HEK293T (cell line): ENCODE measurements at regions not wholly inside any gene's neighbourhood (a gene's known extent, or its start where the extent isn't known, plus 50 kb on each side); places are given as distances from the start of the nearest gene placed in this dataset.

ENCODE experiments used
- CTCF ChIA-PET: fragments of 350-600 bp; formaldehyde crosslinking; extraction: SDS; loops from one replicate; lab custom pipeline; 2021; ENCODE audit warnings: antibody characterized with exemption, inconsistent platforms; lab: Yijun Ruan, JAX
- POLR2A ChIA-PET: fragments of 350-600 bp; formaldehyde crosslinking; extraction: SDS; loops from one replicate; lab custom pipeline; 2020; ENCODE audit warnings: antibody characterized with exemption, inconsistent platforms; lab: Yijun Ruan, JAX
- DNase-seq: peaks from one replicate; pipeline ENCODE4 v3.0.0; 2012; ENCODE audit warnings: mixed read lengths; ENCODE audit errors: extremely low spot score
- ARNT ChIP-seq: fragments of 450-650 bp; IDR thresholded peaks from 2 replicates; pipeline ENCODE4 v1.6.1; 2017; ENCODE audit warnings: mild to moderate bottlenecking
- BHLHE40 ChIP-seq: fragments of 450-650 bp; IDR thresholded peaks from 2 replicates; pipeline ENCODE4 v1.6.1; 2016; ENCODE audit warnings: mild to moderate bottlenecking, moderate library complexity, borderline replicate concordance
- CTBP1 ChIP-seq: fragments of 450-650 bp; IDR thresholded peaks from 2 replicates; pipeline ENCODE4 v1.6.1; 2016; ENCODE audit warnings: borderline replicate concordance
- ELF4 ChIP-seq: fragments of 450-650 bp; IDR thresholded peaks from 2 replicates; pipeline ENCODE4 v1.6.1; 2017; ENCODE audit warnings: antibody characterized with exemption
- FOXA1 ChIP-seq: fragments of 450-650 bp; IDR thresholded peaks from 2 replicates; pipeline ENCODE4 v1.6.1; 2016; ENCODE audit warnings: mild to moderate bottlenecking
- FOXK2 ChIP-seq: fragments of 450-650 bp; IDR thresholded peaks from 2 replicates; pipeline ENCODE4 v1.6.1; 2016; ENCODE audit warnings: mild to moderate bottlenecking
- FOXM1 ChIP-seq: fragments of 450-650 bp; IDR thresholded peaks from 2 replicates; pipeline ENCODE4 v1.6.1; 2017; ENCODE audit warnings: mild to moderate bottlenecking, borderline replicate concordance
- HDGF ChIP-seq: fragments of 450-650 bp; IDR thresholded peaks from 2 replicates; pipeline ENCODE4 v1.6.1; 2017; ENCODE audit warnings: antibody characterized with exemption, borderline replicate concordance
- L3MBTL2 ChIP-seq: fragments of 450-650 bp; conservative IDR thresholded peaks from 2 replicates; pipeline ENCODE4 v1.6.1; 2016; ENCODE audit warnings: mild to moderate bottlenecking
- LEF1 ChIP-seq: fragments of 450-650 bp; IDR thresholded peaks from 2 replicates; pipeline ENCODE4 v1.6.1; 2017; ENCODE audit warnings: mild to moderate bottlenecking, borderline replicate concordance
- NFRKB ChIP-seq: fragments of 450-650 bp; IDR thresholded peaks from 2 replicates; pipeline ENCODE4 v1.6.1; 2016; ENCODE audit warnings: mild to moderate bottlenecking, moderate library complexity
- SP1 ChIP-seq: fragments of 450-650 bp; IDR thresholded peaks from 2 replicates; pipeline ENCODE4 v1.6.1; 2017
- SUZ12 ChIP-seq: fragments of 450-650 bp; IDR thresholded peaks from 2 replicates; pipeline ENCODE4 v1.6.1; 2016; ENCODE audit warnings: mild to moderate bottlenecking
- TARDBP ChIP-seq: fragments of 450-650 bp; IDR thresholded peaks from 2 replicates; pipeline ENCODE4 v1.6.1; 2016
- ZNF384 ChIP-seq: fragments of 450-650 bp; IDR thresholded peaks from 2 replicates; pipeline ENCODE4 v1.6.1; 2016
- TF ChIP-seq, protein P1 (sequence below): fragments of 450-650 bp; IDR thresholded peaks from 2 replicates; pipeline ENCODE4 v1.6.1; 2016

GRCh38 chr1:226486161-226486560 is 62.4 kb upstream of the STUM start:
- CTCF ChIA-PET: no interaction called here

GRCh38 chr1:226487921-226488320 is 60.6 kb upstream of the STUM start:
- ChIA-PET CTCF (no interaction called here), POLR2A (no interaction called here)
- no peak for TF ChIP-seq FOXK2
- TF ChIP-seq SUZ12: no peak
- DNase-seq: no peak

More at GRCh38 chr1:226486161-226486560, 62.4 kb upstream of the STUM start:
- TF ChIP-seq ARNT (no peak), FOXA1 (no peak), NFRKB (no peak), FOXM1 (no peak), SUZ12 (no peak), SP1 (no peak), L3MBTL2 (no peak), TARDBP (no peak), LEF1 (no peak), BHLHE40 (no peak), ELF4 (no peak), ZNF384 (no peak)
- TF ChIP-seq, protein P1, sequence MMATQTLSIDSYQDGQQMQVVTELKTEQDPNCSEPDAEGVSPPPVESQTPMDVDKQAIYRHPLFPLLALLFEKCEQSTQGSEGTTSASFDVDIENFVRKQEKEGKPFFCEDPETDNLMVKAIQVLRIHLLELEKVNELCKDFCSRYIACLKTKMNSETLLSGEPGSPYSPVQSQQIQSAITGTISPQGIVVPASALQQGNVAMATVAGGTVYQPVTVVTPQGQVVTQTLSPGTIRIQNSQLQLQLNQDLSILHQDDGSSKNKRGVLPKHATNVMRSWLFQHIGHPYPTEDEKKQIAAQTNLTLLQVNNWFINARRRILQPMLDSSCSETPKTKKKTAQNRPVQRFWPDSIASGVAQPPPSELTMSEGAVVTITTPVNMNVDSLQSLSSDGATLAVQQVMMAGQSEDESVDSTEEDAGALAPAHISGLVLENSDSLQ: no peak
- POLR2A ChIA-PET: no interaction called here
- no peak for DNase-seq

DNA sequence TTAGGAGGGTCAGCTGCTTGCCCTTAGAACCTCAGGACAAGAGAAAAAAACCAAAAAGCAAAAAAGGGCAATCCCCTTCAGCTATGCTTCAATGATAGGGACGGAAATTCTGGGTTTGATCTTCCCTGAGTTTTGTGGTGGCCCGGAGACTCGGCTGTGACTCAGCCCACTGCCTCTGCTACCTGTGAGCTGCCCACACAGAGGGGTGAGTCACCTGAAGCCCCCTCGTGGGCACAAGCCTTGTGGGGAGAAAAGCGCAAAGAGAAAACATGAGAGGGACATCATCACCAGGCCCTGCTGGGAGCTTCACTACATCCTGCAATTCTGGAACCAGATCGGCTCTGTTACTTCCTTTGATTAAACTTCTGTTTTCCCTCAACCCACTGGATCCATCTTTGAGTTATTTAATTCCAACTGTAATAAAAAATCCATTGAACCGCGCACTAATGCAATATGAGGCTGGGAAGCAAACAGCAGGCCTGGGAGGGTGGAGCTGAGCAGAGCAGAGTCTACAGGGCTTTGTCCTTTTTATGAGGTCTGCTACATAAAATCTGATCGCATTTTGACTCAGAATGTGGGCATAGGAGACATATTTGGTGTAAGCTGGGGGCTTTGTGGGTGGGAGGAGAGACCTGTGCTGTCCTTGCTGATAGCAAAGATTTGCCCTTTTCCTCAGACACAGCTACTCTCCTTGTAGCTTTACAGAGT is 58.7 kb upstream of the STUM start:
- POLR2A ChIA-PET: no interaction called here

GRCh38 chr1:226490426-226490809 is 58.1 kb upstream of the STUM start:
- DNase-seq: no peak
- ChIA-PET POLR2A (no interaction called here), CTCF (interaction anchor here (0.7 to 1.4 kb wide), 3 partner anchors 15 to 65 kb away, joined by 3 to 5 read pairs (median 4); no protein-coding TSS in a partner anchor)

More for the DNA sequence above, 58.7 kb upstream of the STUM start:
- TF ChIP-seq FOXM1 (no peak), NFRKB (no peak), CTBP1 (no peak), SP1 (no peak), FOXA1 (no peak), HDGF (no peak)
- TF ChIP-seq, protein P1: no peak
- no peak for DNase-seq
- CTCF ChIA-PET: interaction anchor here (0.5 to 1.4 kb wide), 3 partner anchors 14 to 29 kb away, joined by 4 to 5 read pairs (median 4); no protein-coding TSS in a partner anchor

GRCh38 chr1:226491093-226491850 is 57.3 kb upstream of the STUM start:
- POLR2A ChIA-PET: no interaction called here
- CTCF ChIA-PET: interaction anchor here (0.7 to 1.1 kb wide), 2 partner anchors 16 to 66 kb away, joined by 3 to 4 read pairs; no protein-coding TSS in a partner anchor
- DNase-seq: no peak
- no peak for TF ChIP-seq LEF1
- no peak for TF ChIP-seq SP1
- TF ChIP-seq FOXA1: no peak
- no peak for TF ChIP-seq SUZ12
- TF ChIP-seq ZNF384: no peak
- no peak for TF ChIP-seq FOXM1
- no peak for TF ChIP-seq HDGF
- TF ChIP-seq, protein P1: no peak
- TF ChIP-seq FOXK2: no peak
- TF ChIP-seq ELF4: no peak
- no peak for TF ChIP-seq L3MBTL2
- no peak for TF ChIP-seq CTBP1
- TF ChIP-seq NFRKB: no peak
- no peak for TF ChIP-seq TARDBP

More at GRCh38 chr1:226490426-226490809, 58.1 kb upstream of the STUM start:
- TF ChIP-seq ZNF384 (no peak), TARDBP (no peak), NFRKB (no peak), SUZ12 (no peak)

DNA sequence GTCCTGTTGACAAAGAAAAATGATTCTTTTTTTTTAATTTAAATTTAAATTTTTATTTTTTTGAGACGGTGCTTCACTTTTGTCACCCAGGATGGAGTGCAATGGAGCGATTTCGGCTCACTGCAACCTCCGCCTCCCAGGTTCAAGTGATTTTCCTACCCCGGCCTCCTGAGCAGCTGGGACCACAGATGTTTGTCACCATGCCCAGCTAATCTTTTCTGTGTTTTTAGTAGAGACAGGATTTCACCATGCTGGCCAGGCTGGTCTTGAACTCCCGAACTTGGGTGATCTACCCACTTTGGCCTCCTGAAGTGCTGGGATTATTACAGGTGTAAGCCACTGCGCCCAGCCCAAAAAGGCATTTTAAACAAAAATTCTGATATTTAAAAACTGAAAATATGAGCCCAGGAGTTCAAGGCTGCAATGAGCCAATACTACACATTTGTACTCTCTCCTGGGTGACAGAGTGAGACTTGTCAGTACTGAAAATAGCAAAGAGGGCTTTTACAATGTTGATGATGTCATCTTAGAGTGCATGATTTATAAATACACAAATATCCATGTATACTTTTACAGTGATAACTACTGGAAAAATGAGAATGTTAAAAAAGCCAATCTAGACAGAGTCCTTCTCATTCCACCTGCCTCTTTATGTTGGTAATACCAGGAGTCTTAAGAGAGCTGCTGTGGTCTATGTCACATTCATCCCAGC is 56.0 kb upstream of the STUM start:
- ChIA-PET CTCF (no interaction called here), POLR2A (no interaction called here)
- no peak for DNase-seq
- TF ChIP-seq CTBP1 (no peak), ZNF384 (no peak), SUZ12 (no peak), BHLHE40 (no peak), FOXK2 (no peak), NFRKB (no peak), HDGF (no peak), FOXM1 (no peak), TARDBP (no peak), ELF4 (no peak), LEF1 (no peak), ARNT (no peak), L3MBTL2 (no peak), FOXA1 (no peak), SP1 (no peak)
- TF ChIP-seq, protein P1: no peak
